Peyer's patch (tissue), 4 donors: ENCODE measurements at regions not wholly inside any gene's neighbourhood (a gene's known extent, or its start where the extent isn't known, plus 50 kb on each side); places are given as distances from the start of the nearest gene placed in this dataset.
"Not testable (repeated sequence)": the region's sequence is repeated elsewhere in the genome, so short reads cannot be mapped to it uniquely, and the experiment has no call there.

Experiments
- POLR2A ChIP-seq, 2 donors: fragments of 450-650 bp; IDR thresholded peaks; one replicate each; pipeline ENCODE4 v1.5.1; 2017; ENCODE audit warnings: antibody characterized with exemption in 2 of 2, mild to moderate bottlenecking in 2 of 2, moderate library complexity in 2 of 2
- TF ChIP-seq, protein P1 (sequence below), 6 experiments: fragments of 450-650 bp in 4 of 6; fragments of 200-600 bp in 2 of 6; sonication (generic) in 1 of 6; IDR thresholded peaks; one replicate each; pipeline ENCODE4 v1.5.1; 2017 to 2019; ENCODE audit warnings: antibody characterized with exemption in 6 of 6, mild to moderate bottlenecking in 3 of 6, moderate library complexity in 1 of 6

DNA sequence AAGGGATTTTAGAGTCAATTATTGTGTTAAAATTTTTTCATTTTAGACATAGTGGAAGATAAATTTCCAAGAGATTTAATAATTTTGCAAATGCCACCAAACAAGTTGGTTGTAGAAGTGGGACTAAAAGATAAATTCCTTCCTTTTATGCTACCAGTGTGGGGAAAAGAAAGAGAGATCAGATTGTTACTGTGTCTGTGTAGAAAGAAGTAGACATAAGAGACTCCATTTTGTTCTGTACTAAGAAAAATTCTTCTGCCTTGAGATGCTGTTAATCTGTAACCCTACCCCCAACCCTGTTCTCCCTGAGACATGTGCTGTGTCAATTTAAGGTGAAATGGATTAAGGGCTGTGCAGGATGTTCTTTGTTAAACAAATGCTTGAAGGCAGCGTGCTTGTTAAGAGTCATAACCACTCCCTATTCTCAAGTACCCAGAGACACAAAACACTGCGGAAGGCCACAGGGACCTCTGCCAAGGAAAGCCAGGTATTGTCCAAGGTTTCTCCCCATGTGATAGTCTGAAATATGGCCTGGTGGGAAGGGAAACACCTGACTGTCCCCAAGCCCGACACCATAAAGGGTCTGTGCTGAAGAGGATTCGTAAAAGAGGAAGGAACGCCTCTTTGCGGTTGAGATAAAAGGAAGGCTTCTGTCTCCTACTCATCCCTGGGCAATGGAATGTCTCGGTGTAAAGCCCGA, 117.0 kb downstream of the CEP44 start:
- TF ChIP-seq, protein P1, sequence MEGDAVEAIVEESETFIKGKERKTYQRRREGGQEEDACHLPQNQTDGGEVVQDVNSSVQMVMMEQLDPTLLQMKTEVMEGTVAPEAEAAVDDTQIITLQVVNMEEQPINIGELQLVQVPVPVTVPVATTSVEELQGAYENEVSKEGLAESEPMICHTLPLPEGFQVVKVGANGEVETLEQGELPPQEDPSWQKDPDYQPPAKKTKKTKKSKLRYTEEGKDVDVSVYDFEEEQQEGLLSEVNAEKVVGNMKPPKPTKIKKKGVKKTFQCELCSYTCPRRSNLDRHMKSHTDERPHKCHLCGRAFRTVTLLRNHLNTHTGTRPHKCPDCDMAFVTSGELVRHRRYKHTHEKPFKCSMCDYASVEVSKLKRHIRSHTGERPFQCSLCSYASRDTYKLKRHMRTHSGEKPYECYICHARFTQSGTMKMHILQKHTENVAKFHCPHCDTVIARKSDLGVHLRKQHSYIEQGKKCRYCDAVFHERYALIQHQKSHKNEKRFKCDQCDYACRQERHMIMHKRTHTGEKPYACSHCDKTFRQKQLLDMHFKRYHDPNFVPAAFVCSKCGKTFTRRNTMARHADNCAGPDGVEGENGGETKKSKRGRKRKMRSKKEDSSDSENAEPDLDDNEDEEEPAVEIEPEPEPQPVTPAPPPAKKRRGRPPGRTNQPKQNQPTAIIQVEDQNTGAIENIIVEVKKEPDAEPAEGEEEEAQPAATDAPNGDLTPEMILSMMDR (IDR thresholded peaks at IDR 0.05): not testable (repeated sequence)
- TF ChIP-seq POLR2A (IDR thresholded peaks at IDR 0.05): not testable (repeated sequence)
